Stomach (tissue), 4 donors: ENCODE measurements at regions not wholly inside any gene's neighbourhood (a gene's known extent, or its start where the extent isn't known, plus 50 kb on each side); places are given as distances from the start of the nearest gene placed in this dataset.

Experiments used
- EP300 ChIP-seq: sonication (generic); formaldehyde crosslinking; IDR thresholded peaks from one replicate; pipeline ENCODE4 v1.6.1; 2017; ENCODE audit warnings: antibody characterized with exemption
- POLR2A ChIP-seq, 4 donors: fragments of 450-650 bp; IDR thresholded peaks; one replicate each; pipeline ENCODE4 v1.6.1; 2016; ENCODE audit warnings: antibody characterized with exemption in 4 of 4, control low read depth in 2 of 4, mild to moderate bottlenecking in 1 of 4, moderate library complexity in 1 of 4
- POLR2AphosphoS5 ChIP-seq, 3 donors: sonication (generic); formaldehyde crosslinking; IDR thresholded peaks; one replicate each; pipeline ENCODE4 v1.6.1; 2016; ENCODE audit warnings: antibody characterized with exemption in 3 of 3
- TF ChIP-seq, protein P1 (sequence below), 7 experiments: fragments of 450-650 bp in 4 of 7; fragments of 200-600 bp in 3 of 7; sonication (generic) in 3 of 7; IDR thresholded peaks; one replicate each; pipeline ENCODE4 v1.5.1; 2016 to 2019; ENCODE audit warnings: antibody characterized with exemption in 7 of 7, control low read depth in 2 of 7, mild to moderate bottlenecking in 1 of 7

DNA sequence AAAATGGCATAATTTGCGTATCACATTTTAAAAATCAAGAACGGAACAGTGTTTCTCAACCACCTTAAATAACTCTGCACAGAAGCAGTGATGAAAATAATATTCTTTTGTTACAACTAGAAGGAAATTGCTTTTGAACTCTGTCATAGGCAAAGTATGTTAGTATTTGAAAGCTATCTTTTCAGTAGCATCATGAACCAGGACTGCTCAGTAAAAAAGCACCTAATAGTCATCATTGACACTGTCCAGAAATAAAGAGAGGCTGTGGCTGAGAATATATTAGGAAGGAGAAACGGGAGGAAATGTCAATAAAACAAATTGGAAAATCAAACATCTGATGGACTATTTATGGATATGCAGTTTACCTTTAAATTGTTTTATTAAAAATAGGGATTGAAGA is 237.2 kb upstream of the AKR1E2 start:
- TF ChIP-seq POLR2A (IDR thresholded peaks at IDR 0.05) (no peak), EP300 (no peak), POLR2AphosphoS5 (IDR thresholded peaks at IDR 0.05) (no peak)
- TF ChIP-seq, protein P1, sequence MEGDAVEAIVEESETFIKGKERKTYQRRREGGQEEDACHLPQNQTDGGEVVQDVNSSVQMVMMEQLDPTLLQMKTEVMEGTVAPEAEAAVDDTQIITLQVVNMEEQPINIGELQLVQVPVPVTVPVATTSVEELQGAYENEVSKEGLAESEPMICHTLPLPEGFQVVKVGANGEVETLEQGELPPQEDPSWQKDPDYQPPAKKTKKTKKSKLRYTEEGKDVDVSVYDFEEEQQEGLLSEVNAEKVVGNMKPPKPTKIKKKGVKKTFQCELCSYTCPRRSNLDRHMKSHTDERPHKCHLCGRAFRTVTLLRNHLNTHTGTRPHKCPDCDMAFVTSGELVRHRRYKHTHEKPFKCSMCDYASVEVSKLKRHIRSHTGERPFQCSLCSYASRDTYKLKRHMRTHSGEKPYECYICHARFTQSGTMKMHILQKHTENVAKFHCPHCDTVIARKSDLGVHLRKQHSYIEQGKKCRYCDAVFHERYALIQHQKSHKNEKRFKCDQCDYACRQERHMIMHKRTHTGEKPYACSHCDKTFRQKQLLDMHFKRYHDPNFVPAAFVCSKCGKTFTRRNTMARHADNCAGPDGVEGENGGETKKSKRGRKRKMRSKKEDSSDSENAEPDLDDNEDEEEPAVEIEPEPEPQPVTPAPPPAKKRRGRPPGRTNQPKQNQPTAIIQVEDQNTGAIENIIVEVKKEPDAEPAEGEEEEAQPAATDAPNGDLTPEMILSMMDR (IDR thresholded peaks at IDR 0.05): no peak
